Astrocyte of the hippocampus (primary cell): ENCODE measurements at regions not wholly inside any gene's neighbourhood (a gene's known extent, or its start where the extent isn't known, plus 50 kb on each side); places are given as distances from the start of the nearest gene placed in this dataset.
A peak's percentile ranks its signal among the peaks of the same experiment; 100 is the strongest.

Experiments
- DNase-seq: peaks from one replicate; pipeline ENCODE4 v3.0.0; 2011; ENCODE audit warnings: low read depth, low spot score

DNA sequence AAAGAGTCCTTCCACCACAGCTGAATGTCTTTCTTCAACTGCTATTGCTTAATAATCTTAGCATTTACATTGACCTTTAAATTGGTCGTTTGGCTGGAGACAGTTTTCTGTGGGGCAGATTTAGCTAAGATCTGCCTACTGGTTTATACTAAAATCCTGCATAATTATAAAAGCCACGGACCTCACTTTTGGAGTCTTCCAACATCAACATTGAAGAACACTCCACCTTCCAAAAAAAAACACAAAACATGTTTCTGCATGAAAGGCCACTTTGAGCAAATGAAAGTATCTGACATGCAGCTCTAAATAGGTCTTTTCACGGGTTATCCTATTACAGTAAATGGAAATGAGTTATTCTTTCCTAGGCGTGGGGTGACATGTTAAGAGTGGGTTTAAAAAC lies 57.0 kb upstream of the KRR1 start:
- peak; percentile 77 for DNase-seq

DNA sequence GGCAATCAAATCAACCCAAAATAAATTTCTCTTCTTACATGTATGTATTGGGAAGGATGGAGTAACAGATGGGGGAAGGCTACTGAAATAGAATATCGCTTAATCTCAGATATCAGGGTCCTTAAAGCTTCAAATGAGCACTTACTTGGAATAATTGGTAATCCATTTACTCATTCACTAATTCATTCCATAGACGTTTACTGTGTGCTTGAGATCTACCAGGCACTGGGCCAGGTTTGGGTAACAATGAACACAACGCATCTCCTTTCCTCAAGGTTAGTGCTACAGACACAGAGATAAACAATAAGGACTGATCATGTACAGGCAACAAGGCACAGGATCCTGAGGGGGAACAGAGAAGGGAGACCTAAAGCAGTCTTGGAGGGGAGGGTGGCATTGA lies 54.4 kb upstream of the KRR1 start:
- no peak for DNase-seq

GRCh38 chr12:75564852-75565251 lies 53.4 kb upstream of the KRR1 start:
- no peak for DNase-seq

DNA sequence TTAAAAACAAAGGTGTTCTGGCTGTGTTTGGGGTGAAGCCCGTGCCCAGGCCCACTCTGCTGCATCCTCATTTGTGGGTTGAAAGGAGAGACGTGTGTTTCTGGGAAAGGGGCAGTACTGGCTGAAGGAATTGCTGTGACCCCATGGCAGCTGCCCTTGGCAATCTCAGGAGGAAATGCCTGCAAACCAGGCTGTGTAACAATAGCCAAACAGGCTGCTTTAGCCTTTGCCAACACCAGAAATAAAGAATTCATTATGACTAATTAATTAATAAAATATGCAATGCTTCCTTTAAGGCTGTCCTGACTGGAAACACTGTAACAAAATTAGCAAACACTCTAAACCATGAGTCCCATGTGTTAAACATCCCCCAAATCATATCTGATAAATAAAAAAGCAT lies 53.0 kb upstream of the KRR1 start:
- peak; percentile 41 for DNase-seq

GRCh38 chr12:75563351-75563750 lies 51.9 kb upstream of the KRR1 start:
- no peak for DNase-seq

GRCh38 chr12:75561921-75562320 lies 50.5 kb upstream of the KRR1 start:
- no peak for DNase-seq
